PC-3 (cell line): ENCODE measurements at regions not wholly inside any gene's neighbourhood (a gene's known extent, or its start where the extent isn't known, plus 50 kb on each side); places are given as distances from the start of the nearest gene placed in this dataset.
"Not testable (repeated sequence)": the region's sequence is repeated elsewhere in the genome, so short reads cannot be mapped to it uniquely, and the experiment has no call there.

Experiments used
- EZH2phosphoT487 ChIP-seq: fragments of 300-600 bp; sonication (generic); IDR thresholded peaks from 2 replicates; pipeline ENCODE4 v1.6.1; 2018; ENCODE audit warnings: mild to moderate bottlenecking, antibody characterized with exemption, low read length, borderline replicate concordance
- TF ChIP-seq, protein P1 (sequence below): fragments of 300-600 bp; sonication (generic); conservative IDR thresholded peaks from 2 replicates; pipeline ENCODE4 v1.5.1; 2017; ENCODE audit warnings: antibody characterized with exemption, low read depth, mild to moderate bottlenecking, low read length

DNA sequence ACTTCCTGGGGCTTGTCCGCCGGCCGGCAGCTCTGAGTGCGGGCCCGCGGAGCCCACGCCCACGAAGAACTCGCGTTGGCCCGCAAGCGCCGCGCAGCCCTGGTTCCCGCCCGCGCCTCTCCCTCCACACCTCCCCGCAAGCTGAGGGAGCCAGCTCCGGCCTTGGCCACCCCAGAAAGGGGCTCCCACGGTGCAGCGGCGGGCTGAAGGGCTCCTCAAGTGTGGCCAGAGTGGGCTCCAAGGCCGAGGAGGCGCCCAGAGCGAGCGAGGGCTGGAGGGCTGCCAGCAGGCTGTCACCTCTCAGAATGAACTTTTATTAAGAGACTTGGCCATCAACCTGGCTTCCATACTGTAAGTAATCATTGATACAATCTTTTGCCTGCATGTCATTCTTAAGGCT is 923.9 kb downstream of the SOCS6 start:
- TF ChIP-seq, protein P1, sequence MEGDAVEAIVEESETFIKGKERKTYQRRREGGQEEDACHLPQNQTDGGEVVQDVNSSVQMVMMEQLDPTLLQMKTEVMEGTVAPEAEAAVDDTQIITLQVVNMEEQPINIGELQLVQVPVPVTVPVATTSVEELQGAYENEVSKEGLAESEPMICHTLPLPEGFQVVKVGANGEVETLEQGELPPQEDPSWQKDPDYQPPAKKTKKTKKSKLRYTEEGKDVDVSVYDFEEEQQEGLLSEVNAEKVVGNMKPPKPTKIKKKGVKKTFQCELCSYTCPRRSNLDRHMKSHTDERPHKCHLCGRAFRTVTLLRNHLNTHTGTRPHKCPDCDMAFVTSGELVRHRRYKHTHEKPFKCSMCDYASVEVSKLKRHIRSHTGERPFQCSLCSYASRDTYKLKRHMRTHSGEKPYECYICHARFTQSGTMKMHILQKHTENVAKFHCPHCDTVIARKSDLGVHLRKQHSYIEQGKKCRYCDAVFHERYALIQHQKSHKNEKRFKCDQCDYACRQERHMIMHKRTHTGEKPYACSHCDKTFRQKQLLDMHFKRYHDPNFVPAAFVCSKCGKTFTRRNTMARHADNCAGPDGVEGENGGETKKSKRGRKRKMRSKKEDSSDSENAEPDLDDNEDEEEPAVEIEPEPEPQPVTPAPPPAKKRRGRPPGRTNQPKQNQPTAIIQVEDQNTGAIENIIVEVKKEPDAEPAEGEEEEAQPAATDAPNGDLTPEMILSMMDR = not testable (repeated sequence)
- TF ChIP-seq EZH2phosphoT487 = not testable (repeated sequence)
